NCI-H2029 (cell line): ENCODE measurements at regions not wholly inside any gene's neighbourhood (a gene's known extent, or its start where the extent isn't known, plus 50 kb on each side); places are given as distances from the start of the nearest gene placed in this dataset.

Experiments used
- DNase-seq: peaks from one replicate; lab custom pipeline; 2025; lab: John Stamatoyannopoulos, UW

DNA sequence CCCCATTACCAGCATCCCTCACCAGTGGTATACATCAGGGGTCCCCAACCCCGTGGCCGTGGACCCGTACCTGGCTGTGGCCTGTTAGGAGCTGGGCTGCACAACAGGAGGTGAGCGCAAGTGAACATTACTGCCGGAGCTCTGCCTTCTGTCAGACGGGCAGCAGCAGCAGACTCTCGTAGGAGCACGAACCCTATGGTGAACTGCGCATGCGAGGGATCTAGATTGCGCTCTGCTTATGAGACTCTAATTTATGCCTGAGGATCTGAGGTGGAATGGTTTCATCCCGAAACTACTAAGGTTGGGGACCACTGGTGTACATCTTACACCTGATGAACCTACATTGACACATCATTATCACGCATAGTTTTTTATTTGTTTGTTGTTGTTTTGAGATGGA lies 52.8 kb upstream of the DHX15 start:
- no peak for DNase-seq

DNA sequence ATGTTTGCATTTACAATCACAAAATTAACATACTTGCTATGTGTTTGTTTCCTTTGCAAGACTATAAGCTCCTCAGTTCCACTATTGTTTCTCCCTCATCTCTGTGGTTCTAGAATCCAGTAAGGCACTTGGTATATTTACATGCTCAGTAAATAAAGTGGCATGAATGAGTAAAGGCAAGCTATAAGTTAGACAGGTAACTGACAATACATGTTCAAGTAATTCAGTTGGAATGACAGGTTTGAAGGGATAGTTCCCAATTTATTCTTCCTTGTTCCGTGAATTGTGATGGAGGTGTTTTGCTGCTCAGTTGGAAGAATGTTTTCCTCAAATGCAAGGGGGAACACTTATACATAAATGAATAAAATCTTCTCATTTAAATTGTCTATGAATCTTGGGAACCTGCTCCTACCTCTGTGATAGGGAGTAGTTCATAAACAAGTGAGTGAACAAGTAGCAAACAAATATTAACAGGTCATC lies 54.1 kb upstream of the DHX15 start:
- no peak for DNase-seq

DNA sequence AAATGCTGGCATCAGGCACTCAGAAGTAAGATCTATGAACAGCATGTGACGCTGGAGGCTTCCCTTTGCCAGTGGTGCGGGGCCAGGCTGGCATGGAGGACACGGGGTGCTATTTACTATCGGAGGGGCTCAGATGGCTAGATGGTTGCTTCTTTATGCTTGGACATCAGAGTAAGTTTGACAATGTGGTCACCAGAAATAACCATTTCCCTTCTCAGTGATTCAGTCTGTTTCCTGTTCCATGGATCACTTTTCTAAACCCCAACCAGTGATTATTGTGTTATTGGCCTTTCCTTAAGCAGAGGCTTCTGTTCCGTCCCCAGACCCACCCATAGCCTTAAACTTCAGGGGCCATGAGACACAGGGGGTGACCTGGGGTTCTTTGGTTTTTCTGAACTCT lies 55.4 kb upstream of the DHX15 start:
- DNase-seq, result no peak

- DNase-seq, result no peak
Measured at GRCh38 chr4:24640366-24640765, 56.0 kb upstream of the DHX15 start.

- no peak for DNase-seq
Measured at GRCh38 chr4:24642981-24643547, 58.7 kb upstream of the DHX15 start.

DNA sequence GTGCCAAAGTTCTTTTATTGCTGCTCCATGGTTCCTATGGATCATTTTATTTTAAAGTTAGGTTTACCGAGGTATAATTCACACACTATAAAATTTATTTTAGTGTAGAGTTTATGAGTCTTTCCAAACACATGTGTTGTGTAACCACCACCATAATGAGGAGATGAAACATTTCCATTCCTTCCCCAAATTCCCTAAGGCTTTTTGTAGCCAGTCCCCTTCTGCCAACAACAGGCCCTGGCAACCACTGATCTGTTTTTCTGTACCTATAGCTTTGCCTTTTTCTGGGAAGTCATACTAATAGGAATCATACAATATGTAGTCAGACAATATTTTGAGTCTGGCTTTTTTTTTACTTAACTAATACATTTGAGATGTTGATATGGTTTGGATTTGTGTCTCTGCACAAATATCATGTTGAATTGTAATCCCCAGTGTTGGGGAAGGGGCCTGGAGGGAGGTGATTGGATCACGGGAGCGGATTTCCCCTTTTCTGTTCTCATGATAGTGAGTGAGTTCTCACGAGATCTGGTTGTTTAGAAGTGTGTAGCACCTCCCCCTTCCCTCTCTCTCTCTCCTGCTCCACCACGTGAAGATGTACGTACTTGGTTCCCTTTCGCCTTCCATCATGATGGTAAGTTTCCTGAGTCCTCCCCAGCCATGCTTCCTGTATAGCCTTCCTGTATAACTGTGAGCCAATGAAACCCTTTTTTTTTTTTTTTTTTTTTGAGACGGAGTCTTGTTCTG lies 59.6 kb upstream of the DHX15 start:
- no peak for DNase-seq

DNA sequence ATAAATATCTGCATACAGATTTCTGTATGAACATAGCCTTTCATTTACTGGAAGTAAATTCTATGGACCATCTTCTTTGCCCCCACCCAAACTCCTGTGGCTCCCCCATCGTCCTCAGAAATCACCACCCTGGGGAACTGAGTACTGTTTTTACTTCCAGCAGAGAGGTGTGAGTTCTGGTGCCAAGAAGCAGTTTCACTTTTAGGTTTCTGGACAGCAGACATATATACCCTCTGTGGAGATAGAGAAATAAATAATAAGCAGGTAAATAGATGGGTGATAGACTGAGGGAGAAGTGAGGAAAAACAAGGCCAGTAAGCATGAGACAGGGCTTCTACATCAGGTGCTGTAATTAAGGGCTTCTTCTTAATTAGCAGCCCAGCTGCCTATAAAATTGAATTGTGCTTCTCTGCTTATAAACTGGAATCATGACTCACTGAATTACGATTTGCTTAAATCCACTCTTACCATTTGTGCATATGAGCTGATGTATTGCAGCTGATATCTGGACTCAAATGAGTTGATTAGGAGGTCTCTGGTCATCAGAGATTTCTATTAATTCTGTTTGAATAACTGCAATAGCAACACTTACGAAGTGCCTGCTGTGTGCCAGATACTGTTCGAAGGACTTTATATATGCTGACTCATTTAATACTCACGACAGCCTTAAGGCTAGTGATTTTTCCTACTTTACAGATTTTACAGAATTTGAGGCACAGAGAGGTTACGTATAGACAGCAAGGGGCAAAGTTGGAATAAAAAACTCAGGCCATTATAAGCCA lies 60.8 kb upstream of the DHX15 start:
- no peak for DNase-seq

DNA sequence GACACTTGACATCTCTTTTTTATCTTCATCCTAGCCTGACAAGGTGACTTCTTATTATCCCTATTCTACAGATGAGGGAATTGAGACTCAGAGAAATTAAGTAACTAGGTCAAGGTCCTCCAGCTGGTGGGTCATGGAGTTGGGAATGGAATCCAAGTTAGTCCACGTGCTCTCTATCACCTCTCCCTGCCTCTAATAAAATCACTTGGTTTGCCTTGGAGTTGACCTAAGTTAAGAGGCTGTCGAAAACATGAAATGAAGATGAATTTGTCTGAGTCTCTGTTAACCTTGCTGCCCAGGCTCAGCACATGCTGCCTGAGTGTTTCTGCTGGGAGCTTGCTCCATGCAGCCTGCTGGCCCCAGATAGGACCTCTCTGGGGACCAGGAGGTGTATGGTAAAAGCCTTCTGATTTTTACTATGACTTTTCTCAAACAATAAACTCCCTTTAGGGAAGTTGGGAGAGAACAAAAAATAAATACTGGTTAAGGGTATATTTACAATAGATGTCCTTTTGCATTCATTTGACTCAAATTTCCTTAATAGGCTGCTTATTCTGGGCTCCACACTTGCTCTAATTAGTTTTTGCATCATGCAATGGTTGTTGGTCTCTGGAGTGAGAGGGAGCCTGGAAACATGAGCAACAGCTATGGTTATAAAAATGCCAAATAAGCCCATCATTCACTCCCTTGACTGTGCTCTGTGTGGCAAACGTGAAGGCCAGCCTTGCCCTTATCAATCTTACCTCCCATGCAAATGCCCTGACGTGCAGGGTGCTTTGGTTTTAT lies 61.6 kb upstream of the DHX15 start:
- DNase-seq, result no peak

DNA sequence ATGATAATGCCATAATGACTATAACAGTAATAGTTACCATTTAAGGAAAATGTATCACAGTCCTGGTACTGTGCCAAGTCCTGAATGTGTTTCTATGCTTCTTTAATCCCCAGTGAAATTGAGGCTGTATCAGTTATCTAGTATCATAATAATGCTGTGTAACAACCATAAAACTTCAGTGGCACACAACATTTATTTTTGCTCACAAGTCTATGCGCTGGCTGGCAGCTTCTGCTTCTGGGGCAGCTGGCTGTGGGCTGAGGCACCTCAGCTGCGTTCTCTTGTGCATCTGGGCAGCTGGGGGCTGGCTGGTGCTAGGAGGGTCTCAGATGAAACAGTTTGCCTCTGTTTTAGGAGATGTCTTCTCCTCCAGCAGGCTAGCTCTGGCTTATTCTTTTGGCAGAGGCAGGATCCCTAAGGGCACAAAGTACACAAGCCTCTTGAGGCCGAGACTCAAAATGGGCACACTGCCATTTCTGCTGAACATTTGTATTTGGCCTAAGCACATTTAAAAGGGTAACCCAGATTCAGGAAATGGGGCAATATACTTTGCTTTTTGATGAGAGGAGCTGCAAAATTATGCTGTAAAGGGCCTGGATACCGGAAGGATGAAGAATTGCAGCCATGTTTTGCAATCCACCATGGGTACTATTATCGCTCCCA lies 62.6 kb upstream of the DHX15 start:
- DNase-seq, result peak; percentile 33

- DNase-seq, result no peak
Measured at GRCh38 chr4:24650849-24651640, 66.7 kb upstream of the DHX15 start.

GRCh38 chr4:24655326-24655725 lies 71.0 kb upstream of the DHX15 start:
- DNase-seq, result no peak

GRCh38 chr4:24655971-24656370 lies 71.6 kb upstream of the DHX15 start:
- no peak for DNase-seq

GRCh38 chr4:24656906-24657305 lies 72.6 kb upstream of the DHX15 start:
- no peak for DNase-seq

DNA sequence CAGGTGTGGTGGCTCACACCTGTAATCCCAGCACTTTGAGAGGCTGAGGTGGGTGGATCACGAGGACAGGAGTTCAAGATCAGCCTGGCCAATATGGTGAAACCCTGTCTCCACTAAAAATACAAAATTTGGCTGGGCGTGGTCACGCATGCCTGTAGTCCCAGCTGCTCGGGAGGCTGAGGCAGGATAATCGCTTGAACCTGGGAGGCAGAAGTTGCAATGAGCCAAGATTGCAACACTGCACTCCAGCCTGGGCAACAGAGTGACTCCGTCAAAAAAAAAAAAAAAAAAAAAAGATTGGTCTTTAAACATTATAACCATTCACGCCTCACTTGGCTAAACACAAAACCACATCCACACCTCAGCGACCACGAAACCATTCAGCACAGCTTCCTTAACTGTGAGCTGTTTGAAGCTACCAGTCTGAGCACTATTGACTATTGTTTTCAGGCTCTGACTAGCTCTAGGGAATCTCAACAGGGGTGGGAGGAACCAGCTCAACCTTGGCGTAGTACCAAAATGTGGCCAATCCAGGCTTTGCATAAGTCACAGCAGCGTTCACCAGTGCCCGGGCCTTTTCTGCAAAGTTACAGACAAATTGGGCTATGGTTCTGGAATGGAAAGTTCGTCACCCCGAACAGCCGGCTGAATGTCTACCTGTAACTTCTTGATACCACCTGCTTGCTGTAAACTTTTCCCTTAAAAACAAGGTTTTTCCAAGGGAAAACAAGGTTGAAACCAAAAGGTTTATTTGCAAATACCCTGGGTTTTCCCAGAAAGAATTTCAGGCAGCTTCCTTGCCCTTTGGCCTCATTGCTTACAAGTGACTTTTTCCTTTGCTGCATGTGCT lies 73.6 kb upstream of the DHX15 start:
- DNase-seq, result peak; percentile 88

GRCh38 chr4:24659241-24659961 lies 75.0 kb upstream of the DHX15 start:
- peak; percentile 80 for DNase-seq

DNA sequence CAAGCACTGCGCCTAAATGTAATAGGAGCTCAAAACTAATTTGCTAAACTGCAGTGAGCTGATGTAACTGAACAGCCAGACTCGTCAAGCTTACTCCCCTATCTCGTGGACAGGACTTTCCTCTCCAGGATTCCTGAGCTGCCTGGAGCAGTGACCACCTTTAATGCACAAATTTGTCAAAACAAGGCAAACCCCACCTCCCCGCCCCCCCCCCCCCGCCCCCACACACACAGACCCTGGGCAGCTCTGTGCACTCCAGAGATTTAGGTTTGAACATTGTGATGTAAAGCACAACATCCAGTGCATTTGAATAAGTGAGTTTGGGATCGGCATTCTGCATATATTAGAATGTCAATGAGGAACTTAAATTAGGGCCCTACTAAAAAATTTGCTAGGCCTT lies 77.7 kb upstream of the DHX15 start:
- DNase-seq, result no peak

- no peak for DNase-seq
Measured at GRCh38 chr4:24662542-24662941, 78.2 kb upstream of the DHX15 start.

DNA sequence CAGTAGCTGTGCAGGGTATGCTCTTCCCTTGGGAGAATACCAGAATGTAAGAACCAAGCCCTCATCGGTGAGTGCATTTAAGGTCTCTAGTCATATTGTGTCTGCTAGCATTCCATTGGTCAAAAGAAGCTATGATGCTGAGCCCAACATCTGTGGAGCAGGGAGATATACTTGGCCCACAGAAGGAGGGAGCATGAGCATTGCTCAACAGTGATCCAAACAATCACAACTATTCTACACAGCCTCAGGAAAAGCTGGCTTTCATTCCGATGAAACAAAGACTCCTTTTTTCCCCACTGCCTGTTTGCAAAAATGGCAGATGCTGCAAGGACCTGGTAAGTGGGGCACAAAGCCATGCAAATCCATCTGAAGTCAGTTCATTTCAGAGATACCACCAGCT lies 80.6 kb upstream of the DHX15 start:
- DNase-seq, result no peak

GRCh38 chr4:24666316-24666715 lies 82.0 kb upstream of the DHX15 start:
- no peak for DNase-seq
